GM06990 (cell line): ENCODE measurements at regions not wholly inside any gene's neighbourhood (a gene's known extent, or its start where the extent isn't known, plus 50 kb on each side); places are given as distances from the start of the nearest gene placed in this dataset.
"Not testable (repeated sequence)": the region's sequence is repeated elsewhere in the genome, so short reads cannot be mapped to it uniquely, and the experiment has no call there.

ENCODE experiments used
- DNase-seq: peaks from one replicate; pipeline ENCODE4 v3.0.0-alpha.2; 2011; ENCODE audit not compliant: insufficient read length; ENCODE audit errors: extremely low read depth
- H3K27me3 ChIP-seq: replicated peaks from 2 replicates; pipeline ENCODE4 v1.6.0; 2011; ENCODE audit warnings: low read length; ENCODE audit not compliant: control insufficient read depth, insufficient read depth
- H3K36me3 ChIP-seq: 2 replicates; pipeline ENCODE4 v1.5.1; 2011; ENCODE audit warnings: low read length; ENCODE audit not compliant: control insufficient read depth, insufficient read depth
- H3K4me3 ChIP-seq: replicated peaks from 2 replicates; pipeline ENCODE4 v1.5.1; 2011; ENCODE audit warnings: low read depth, mild to moderate bottlenecking, control low read depth, low read length
- CTCF ChIP-seq: IDR thresholded peaks from 2 replicates; pipeline ENCODE4 v1.5.1; 2011; ENCODE audit warnings: low read length, control low read depth, mild to moderate bottlenecking, inconsistent platforms; ENCODE audit not compliant: insufficient read depth, poor library complexity, severe bottlenecking

GRCh38 chr15:45804028-45804427 is 169.2 kb downstream of the SQOR start:
- no peak for TF ChIP-seq CTCF
- no peak overlapping the region for H3K4me3 ChIP-seq
- H3K36me3 ChIP-seq, result no peaks in the 10 kb centered on the region
- DNase-seq, result no peak
- no peaks in the 10 kb centered on the region for H3K27me3 ChIP-seq

- Histone ChIP-seq H3K4me3 (no peak overlapping the region), H3K27me3 (no peaks in the 10 kb centered on the region), H3K36me3 (no peaks in the 10 kb centered on the region)
- TF ChIP-seq CTCF, result no peak
- DNase-seq, result no peak
Observed at GRCh38 chr15:45810201-45810600, 175.4 kb downstream of the SQOR start.

- TF ChIP-seq CTCF, result no peak
- Histone ChIP-seq H3K36me3 (no peaks in the 10 kb centered on the region), H3K4me3 (no peak overlapping the region), H3K27me3 (no peaks in the 10 kb centered on the region)
- DNase-seq, result no peak
Observed at GRCh38 chr15:45812200-45812599, 177.4 kb downstream of the SQOR start.

GRCh38 chr15:45817578-45817977 is 182.7 kb downstream of the SQOR start:
- DNase-seq, H3K36me3 ChIP-seq, H3K27me3 ChIP-seq, H3K4me3 ChIP-seq: not testable (repeated sequence)

- DNase-seq, result no peak
- Histone ChIP-seq H3K27me3 (no peaks in the 10 kb centered on the region), H3K4me3 (no peak overlapping the region), H3K36me3 (no peaks in the 10 kb centered on the region)
- no peak for TF ChIP-seq CTCF
Observed at GRCh38 chr15:45821390-45821789, 186.6 kb downstream of the SQOR start.

- H3K36me3 ChIP-seq, H3K27me3 ChIP-seq, H3K4me3 ChIP-seq, DNase-seq: not testable (repeated sequence)
Observed at GRCh38 chr15:45822968-45823367, 188.1 kb downstream of the SQOR start.

GRCh38 chr15:45827275-45827674 is 192.4 kb downstream of the SQOR start:
- TF ChIP-seq CTCF, result no peak
- no peak for DNase-seq

More at GRCh38 chr15:45827275-45827674, 192.4 kb downstream of the SQOR start:
- Histone ChIP-seq H3K27me3 (no peaks in the 10 kb centered on the region), H3K4me3 (no peak overlapping the region), H3K36me3 (no peaks in the 10 kb centered on the region)
